Omental fat pad (tissue), 3 donors: ENCODE measurements at regions not wholly inside any gene's neighbourhood (a gene's known extent, or its start where the extent isn't known, plus 50 kb on each side); places are given as distances from the start of the nearest gene placed in this dataset.
"Not testable (repeated sequence)": the region's sequence is repeated elsewhere in the genome, so short reads cannot be mapped to it uniquely, and the experiment has no call there.

Source experiments
- ATAC-seq: fragments of 150-250 bp; one replicate; pipeline ENCODE4 v1.9.1; 2016; ENCODE audit warnings: mild to moderate bottlenecking, moderate library complexity; ENCODE audit not compliant: low FRiP score
- DNase-seq: peaks from one replicate; pipeline ENCODE4 v3.0.0-alpha.2; 2019; ENCODE audit warnings: low spot score
- TF ChIP-seq, protein P1 (sequence below), 3 donors: fragments of 450-650 bp; IDR thresholded peaks; one replicate each; pipeline ENCODE4 v1.5.1; 2016 to 2017; ENCODE audit warnings: antibody characterized with exemption in 3 of 3, mild to moderate bottlenecking in 3 of 3, moderate library complexity in 2 of 3

DNA sequence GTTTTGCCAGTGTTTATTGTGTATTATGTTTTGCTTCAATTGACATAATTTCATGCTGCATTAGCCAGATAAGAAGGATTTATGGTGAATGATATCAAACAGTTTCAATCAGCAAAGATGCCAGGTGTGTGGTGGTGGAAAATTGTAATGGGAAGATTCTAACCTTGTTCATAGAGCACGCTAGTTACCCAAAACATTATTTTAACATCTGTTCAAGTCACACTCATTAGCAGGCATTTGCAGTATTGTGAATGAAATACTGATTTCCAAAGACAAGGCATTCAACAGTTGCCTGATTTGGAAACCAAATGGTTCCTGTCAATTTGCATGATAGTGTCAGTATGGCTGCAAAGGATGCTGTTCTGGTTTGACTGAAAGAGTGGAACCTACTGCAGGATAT lies 129.7 kb downstream of the EPC1 start:
- TF ChIP-seq, protein P1, sequence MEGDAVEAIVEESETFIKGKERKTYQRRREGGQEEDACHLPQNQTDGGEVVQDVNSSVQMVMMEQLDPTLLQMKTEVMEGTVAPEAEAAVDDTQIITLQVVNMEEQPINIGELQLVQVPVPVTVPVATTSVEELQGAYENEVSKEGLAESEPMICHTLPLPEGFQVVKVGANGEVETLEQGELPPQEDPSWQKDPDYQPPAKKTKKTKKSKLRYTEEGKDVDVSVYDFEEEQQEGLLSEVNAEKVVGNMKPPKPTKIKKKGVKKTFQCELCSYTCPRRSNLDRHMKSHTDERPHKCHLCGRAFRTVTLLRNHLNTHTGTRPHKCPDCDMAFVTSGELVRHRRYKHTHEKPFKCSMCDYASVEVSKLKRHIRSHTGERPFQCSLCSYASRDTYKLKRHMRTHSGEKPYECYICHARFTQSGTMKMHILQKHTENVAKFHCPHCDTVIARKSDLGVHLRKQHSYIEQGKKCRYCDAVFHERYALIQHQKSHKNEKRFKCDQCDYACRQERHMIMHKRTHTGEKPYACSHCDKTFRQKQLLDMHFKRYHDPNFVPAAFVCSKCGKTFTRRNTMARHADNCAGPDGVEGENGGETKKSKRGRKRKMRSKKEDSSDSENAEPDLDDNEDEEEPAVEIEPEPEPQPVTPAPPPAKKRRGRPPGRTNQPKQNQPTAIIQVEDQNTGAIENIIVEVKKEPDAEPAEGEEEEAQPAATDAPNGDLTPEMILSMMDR (IDR thresholded peaks at IDR 0.05): no peak
- no peak for DNase-seq
- ATAC-seq: no peak

DNA sequence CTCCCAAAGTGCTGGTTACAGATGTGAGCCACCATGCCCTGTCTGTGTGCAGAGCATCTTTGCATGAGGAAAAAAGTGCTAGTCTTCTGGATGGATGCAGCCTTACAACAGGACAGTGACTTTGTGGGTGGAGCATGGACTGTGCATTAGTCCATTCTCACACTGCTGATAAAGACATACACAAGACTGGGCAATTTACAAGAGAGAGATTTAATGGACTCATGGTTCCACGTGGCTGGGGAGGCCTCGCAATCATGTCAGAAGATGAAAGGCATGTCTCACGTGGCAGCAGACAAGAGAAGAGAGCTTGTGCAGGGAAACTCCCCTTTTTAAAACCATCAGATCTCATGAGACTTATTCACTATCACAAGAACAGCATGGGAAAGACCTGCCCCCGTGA lies 133.1 kb downstream of the EPC1 start:
- DNase-seq, ATAC-seq: not testable (repeated sequence)

DNA sequence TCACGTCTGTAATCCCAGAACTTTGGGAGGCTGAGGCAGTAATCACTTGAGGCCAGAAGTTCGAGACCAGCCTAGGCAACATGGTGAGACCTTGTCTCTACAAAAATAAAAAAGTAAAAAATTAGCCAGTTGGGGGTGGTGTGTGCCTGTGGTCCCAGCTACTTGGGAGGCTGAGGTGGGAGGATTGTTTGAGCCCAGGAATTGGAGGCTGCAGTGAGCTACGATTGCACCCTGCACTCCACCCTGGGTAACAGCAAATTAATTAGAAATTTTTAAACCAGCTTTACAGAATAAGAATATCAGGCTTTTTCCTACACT lies 136.0 kb downstream of the EPC1 start:
- TF ChIP-seq, protein P1 (IDR thresholded peaks at IDR 0.05): no peak
- ATAC-seq (no peak), DNase-seq (no peak)

DNA sequence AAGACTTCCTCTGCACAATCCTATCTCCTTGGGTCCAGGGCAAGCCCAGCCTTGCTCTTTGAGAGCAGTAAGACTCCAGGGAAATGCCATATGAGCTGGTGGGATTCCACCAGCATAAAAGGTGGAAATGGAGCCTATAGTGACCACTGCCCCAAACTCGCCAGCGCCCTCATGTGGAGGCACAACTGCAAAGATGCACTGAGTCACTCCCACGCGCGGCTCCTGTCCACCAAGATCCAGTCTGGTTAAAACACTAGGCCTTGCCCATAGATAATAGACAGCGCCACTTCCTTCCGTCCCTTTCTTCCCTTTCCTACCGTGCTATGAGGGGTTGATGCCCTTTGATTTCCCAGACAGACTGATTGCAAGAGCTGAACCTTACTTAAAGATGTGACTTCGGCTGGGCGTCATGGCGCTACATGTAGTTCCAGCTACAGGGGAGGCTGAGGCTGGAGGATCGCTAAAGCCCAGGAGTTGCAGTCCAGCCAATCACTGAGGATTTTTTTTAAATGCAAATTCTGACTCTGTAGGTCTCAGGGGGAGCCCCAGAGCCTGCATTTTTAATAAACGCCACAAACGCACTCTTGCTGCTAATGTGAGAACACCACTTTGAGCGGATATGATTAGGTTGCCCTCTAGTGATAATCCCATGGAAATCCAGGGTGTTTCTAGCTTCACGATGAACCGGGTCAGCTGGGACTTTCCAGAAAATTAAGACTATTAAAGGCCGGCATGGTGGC lies 136.5 kb downstream of the EPC1 start:
- ATAC-seq: no peak
- TF ChIP-seq, protein P1 (IDR thresholded peaks at IDR 0.05): no peak
- no peak for DNase-seq

DNA sequence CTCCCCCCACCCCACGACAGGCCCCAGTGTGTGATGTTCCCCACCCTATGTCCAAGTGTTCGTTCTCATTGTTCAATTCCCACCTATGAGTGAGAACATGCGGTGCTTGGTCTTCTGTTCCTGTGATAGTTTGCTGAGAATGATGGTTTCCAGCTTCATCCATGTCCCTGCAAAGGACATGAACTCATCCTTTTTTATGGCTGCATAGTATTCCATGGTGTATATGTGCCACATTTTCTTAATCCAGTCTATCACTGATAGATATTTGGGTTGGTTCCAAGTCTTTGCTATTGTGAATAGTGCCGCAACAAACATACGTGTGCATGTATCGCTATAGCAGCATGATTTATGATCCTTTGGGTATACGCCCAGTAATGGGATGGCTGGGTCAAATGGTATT lies 139.0 kb downstream of the EPC1 start:
- ATAC-seq: not testable (repeated sequence)

DNA sequence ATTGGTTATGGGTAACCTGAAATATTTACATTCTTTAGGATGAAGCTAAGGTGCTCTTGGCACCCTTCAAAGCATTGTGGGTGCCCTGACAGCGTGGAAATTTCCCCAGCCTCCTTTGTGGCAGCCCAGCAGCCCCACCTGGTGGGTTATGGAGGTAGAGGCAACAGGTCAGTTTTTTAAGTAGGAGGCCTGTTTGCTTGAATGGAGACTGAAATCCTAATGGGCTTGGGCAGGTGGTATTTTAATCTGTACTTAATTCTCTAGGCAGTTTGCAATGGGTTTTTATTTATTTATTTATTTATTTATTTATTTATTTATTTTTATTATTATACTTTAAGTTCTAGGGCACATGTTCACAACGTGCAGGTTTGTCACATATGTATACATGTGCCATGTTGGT lies 139.4 kb downstream of the EPC1 start:
- no peak for ATAC-seq
- no peak for DNase-seq
- TF ChIP-seq, protein P1 (IDR thresholded peaks at IDR 0.05): no peak

More for the DNA sequence above, 139.0 kb downstream of the EPC1 start:
- DNase-seq: not testable (repeated sequence)

DNA sequence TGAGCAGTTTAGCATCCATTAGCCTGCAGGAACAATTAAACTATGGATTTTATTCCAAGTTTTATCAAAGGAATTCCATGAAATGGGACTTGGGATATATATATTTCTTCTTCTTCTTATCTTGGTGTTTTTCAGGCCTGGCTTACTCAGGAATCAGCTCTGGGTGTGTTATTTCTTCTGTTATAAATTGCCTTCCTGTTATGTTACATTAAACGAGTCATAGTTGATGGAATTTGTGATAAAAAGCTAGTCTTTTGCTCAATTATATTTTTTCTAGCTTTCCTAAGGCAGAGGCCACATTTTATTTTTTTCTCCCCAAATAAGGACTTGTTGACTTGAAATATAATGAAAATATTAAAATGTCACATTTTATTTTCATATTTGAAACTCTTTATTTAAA lies 141.3 kb downstream of the EPC1 start:
- ATAC-seq (no peak), DNase-seq (no peak)
- TF ChIP-seq, protein P1 (IDR thresholded peaks at IDR 0.05): no peak

DNA sequence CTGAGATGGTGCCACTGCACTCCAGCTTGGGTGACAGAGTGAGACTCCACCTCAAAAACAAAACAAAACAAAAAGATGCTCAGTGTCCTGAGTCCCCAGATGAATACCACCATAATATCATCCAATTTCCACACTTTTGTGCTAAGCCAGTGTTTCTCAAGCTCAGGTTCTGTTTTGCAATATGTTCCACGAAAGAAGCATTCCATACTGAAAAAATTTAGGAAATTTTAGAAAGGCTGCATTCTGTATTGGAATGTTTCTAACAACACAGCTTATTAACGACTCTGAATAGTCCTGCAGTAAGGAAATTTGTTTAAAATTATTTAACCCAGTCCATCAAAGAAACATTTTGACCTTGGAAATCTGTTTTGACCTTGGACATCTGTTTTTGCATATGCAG lies 142.4 kb downstream of the EPC1 start:
- ATAC-seq (no peak), DNase-seq (no peak)
- TF ChIP-seq, protein P1 (IDR thresholded peaks at IDR 0.05): no peak
